ENCODE measurements at regions not wholly inside any gene's neighbourhood (a gene's known extent, or its start where the extent isn't known, plus 50 kb on each side); places are given as distances from the start of the nearest gene placed in this dataset.
"Not testable (repeated sequence)": the region's sequence is repeated elsewhere in the genome, so short reads cannot be mapped to it uniquely, and the experiment has no call there.

GRCh38 chr16:65598621-65599020 is 476.8 kb upstream of the CDH11 start:
- H3K4me1 ChIP-seq (ENCODE audit: control insufficient read depth, insufficient read depth, low read length): no peaks in the 10 kb centered on the region
- no peaks in the 10 kb centered on the region for H3K9me3 ChIP-seq (ENCODE audit: control insufficient read depth, insufficient read depth, low read length)
- H3K27ac ChIP-seq (ENCODE audit: low read depth, low read length): no peak overlapping the region
- H3K4me3 ChIP-seq (ENCODE audit: low read depth, low read length): no peak overlapping the region
- H3K36me3 ChIP-seq (ENCODE audit: control insufficient read depth, insufficient read depth, low read length): no peaks in the 10 kb centered on the region
- no peaks in the 10 kb centered on the region for H3K27me3 ChIP-seq (ENCODE audit: control insufficient read depth, insufficient read depth, low read length)
- no peak overlapping the region for H3K9ac ChIP-seq (ENCODE audit: low read depth, low read length)

- Histone ChIP-seq H3K4me3 (ENCODE audit: low read depth, low read length) (no peak overlapping the region), H3K36me3 (ENCODE audit: control insufficient read depth, insufficient read depth, low read length) (no peaks in the 10 kb centered on the region), H3K4me1 (ENCODE audit: control insufficient read depth, insufficient read depth, low read length) (peaks cover 17% of the 10 kb centered on the region; the same call in 1 of the 2 replicates), H3K9me3 (ENCODE audit: control insufficient read depth, insufficient read depth, low read length) (no peaks in the 10 kb centered on the region), H3K27ac (ENCODE audit: low read depth, low read length) (no peak overlapping the region), H3K9ac (ENCODE audit: low read depth, low read length) (no peak overlapping the region), H3K27me3 (ENCODE audit: control insufficient read depth, insufficient read depth, low read length) (no peaks in the 10 kb centered on the region)
Observed at GRCh38 chr16:65583498-65583897, 461.6 kb upstream of the CDH11 start.

DNA sequence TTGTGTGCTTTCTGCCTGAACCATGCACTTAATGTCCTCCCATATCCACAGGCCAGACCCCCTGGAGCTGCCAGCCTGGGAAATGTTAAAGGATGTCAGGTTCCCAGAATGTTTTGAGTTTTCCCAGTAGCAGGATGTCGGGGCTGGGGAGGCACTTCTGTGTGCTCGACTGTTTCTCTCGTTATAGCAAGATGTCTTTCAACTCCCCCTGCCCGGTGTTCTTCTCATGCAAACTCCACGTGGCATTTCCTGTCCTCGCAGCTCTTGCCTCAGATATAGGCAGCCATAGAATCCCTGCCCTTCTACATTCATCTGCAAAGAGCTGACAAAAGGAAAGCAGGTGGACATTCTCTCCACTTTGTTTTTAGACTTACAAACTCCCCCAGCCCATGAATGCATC is 457.2 kb upstream of the CDH11 start:
- Histone ChIP-seq H3K4me1 (ENCODE audit: control insufficient read depth, insufficient read depth, low read length) (peaks cover 17% of the 10 kb centered on the region; the same call in 1 of the 2 replicates), H3K9ac (ENCODE audit: low read depth, low read length) (no peak overlapping the region), H3K27me3 (ENCODE audit: control insufficient read depth, insufficient read depth, low read length) (no peaks in the 10 kb centered on the region), H3K4me3 (ENCODE audit: low read depth, low read length) (no peak overlapping the region), H3K36me3 (ENCODE audit: control insufficient read depth, insufficient read depth, low read length) (no peaks in the 10 kb centered on the region), H3K27ac (ENCODE audit: low read depth, low read length) (peak overlapping the region; percentile 53), H3K9me3 (ENCODE audit: control insufficient read depth, insufficient read depth, low read length) (no peaks in the 10 kb centered on the region)

DNA sequence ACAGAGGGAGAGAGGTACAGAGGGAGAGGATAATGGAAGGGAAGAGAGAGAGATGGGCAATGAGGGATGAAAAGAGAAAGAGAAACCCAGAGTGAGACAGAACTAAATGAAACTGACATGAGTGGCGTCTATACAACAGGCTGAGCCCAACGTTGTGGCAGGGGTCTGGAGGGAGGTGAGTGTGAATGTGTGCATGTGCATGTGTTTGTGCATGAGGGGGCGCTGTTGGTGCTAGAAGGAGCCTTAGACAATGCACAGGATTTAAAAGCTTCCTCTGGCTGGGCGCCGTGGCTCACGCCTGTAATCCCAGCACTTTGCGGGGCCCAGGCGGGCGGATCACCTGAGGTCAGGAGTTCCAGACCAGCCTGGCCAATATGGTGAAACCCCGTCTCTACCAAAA is 454.8 kb upstream of the CDH11 start:
- peaks cover 17% of the 10 kb centered on the region; the same call in 1 of the 2 replicates for H3K4me1 ChIP-seq (ENCODE audit: control insufficient read depth, insufficient read depth, low read length)
- H3K4me3 ChIP-seq (ENCODE audit: low read depth, low read length): no peak overlapping the region
- no peaks in the 10 kb centered on the region for H3K9me3 ChIP-seq (ENCODE audit: control insufficient read depth, insufficient read depth, low read length)

GRCh38 chr16:65576139-65576538 is 454.3 kb upstream of the CDH11 start:
- Histone ChIP-seq H3K27me3 (ENCODE audit: control insufficient read depth, insufficient read depth, low read length) (no peaks in the 10 kb centered on the region), H3K36me3 (ENCODE audit: control insufficient read depth, insufficient read depth, low read length) (no peaks in the 10 kb centered on the region), H3K9me3 (ENCODE audit: control insufficient read depth, insufficient read depth, low read length) (no peaks in the 10 kb centered on the region), H3K4me3 (ENCODE audit: low read depth, low read length) (no peak overlapping the region), H3K9ac (ENCODE audit: low read depth, low read length) (no peak overlapping the region), H3K27ac (ENCODE audit: low read depth, low read length) (no peak overlapping the region), H3K4me1 (ENCODE audit: control insufficient read depth, insufficient read depth, low read length) (peaks cover 17% of the 10 kb centered on the region; the same call in 1 of the 2 replicates)

More for the DNA sequence above, 454.8 kb upstream of the CDH11 start:
- H3K27me3 ChIP-seq (ENCODE audit: control insufficient read depth, insufficient read depth, low read length): no peaks in the 10 kb centered on the region
- no peak overlapping the region for H3K9ac ChIP-seq (ENCODE audit: low read depth, low read length)
- no peak overlapping the region for H3K27ac ChIP-seq (ENCODE audit: low read depth, low read length)
- no peaks in the 10 kb centered on the region for H3K36me3 ChIP-seq (ENCODE audit: control insufficient read depth, insufficient read depth, low read length)

- no peaks in the 10 kb centered on the region for H3K27me3 ChIP-seq (ENCODE audit: control insufficient read depth, insufficient read depth, low read length)
- H3K27ac ChIP-seq (ENCODE audit: low read depth, low read length): no peak overlapping the region
- H3K9me3 ChIP-seq (ENCODE audit: control insufficient read depth, insufficient read depth, low read length): peaks cover 6% of the 10 kb centered on the region
- no peaks in the 10 kb centered on the region for H3K36me3 ChIP-seq (ENCODE audit: control insufficient read depth, insufficient read depth, low read length)
- H3K4me1 ChIP-seq (ENCODE audit: control insufficient read depth, insufficient read depth, low read length): 0 out of 2 replicates have a peak, but pooled peaks cover 9% of the 10 kb centered on the region
- no peak overlapping the region for H3K9ac ChIP-seq (ENCODE audit: low read depth, low read length)
- no peak overlapping the region for H3K4me3 ChIP-seq (ENCODE audit: low read depth, low read length)
Observed at GRCh38 chr16:65574326-65574966, 452.6 kb upstream of the CDH11 start.

DNA sequence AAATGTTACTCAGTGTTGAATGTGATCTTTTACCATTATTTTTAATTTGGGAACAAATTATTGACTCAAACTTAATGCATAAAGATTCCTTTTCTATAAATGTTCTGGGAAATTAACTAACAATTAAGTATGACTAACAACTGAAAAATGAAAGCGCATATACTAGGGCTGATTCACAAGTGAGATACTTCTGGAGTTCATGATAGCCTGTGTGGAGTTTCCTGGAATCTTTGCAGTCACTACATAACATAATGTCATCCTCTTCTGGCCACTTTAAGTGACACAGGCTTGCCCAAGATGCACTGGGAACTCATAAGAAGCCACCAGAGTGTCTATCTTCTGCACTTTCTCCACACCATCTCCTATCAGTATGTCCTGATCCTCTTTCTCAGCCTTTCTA is 450.3 kb upstream of the CDH11 start:
- peaks cover 6% of the 10 kb centered on the region for H3K9me3 ChIP-seq (ENCODE audit: control insufficient read depth, insufficient read depth, low read length)
- no peak overlapping the region for H3K27ac ChIP-seq (ENCODE audit: low read depth, low read length)
- H3K27me3 ChIP-seq (ENCODE audit: control insufficient read depth, insufficient read depth, low read length): no peaks in the 10 kb centered on the region
- no peak overlapping the region for H3K9ac ChIP-seq (ENCODE audit: low read depth, low read length)
- H3K4me1 ChIP-seq (ENCODE audit: control insufficient read depth, insufficient read depth, low read length): no peaks in the 10 kb centered on the region
- no peak overlapping the region for H3K4me3 ChIP-seq (ENCODE audit: low read depth, low read length)
- H3K36me3 ChIP-seq (ENCODE audit: control insufficient read depth, insufficient read depth, low read length): no peaks in the 10 kb centered on the region

GRCh38 chr16:65570261-65570660 is 448.4 kb upstream of the CDH11 start:
- Histone ChIP-seq H3K27me3 (ENCODE audit: control insufficient read depth, insufficient read depth, low read length) (no peaks in the 10 kb centered on the region), H3K9ac (ENCODE audit: low read depth, low read length) (no peak overlapping the region), H3K27ac (ENCODE audit: low read depth, low read length) (no peak overlapping the region), H3K36me3 (ENCODE audit: control insufficient read depth, insufficient read depth, low read length) (no peaks in the 10 kb centered on the region), H3K4me1 (ENCODE audit: control insufficient read depth, insufficient read depth, low read length) (no peaks in the 10 kb centered on the region), H3K9me3 (ENCODE audit: control insufficient read depth, insufficient read depth, low read length) (peaks cover 6% of the 10 kb centered on the region), H3K4me3 (ENCODE audit: low read depth, low read length) (no peak overlapping the region)

DNA sequence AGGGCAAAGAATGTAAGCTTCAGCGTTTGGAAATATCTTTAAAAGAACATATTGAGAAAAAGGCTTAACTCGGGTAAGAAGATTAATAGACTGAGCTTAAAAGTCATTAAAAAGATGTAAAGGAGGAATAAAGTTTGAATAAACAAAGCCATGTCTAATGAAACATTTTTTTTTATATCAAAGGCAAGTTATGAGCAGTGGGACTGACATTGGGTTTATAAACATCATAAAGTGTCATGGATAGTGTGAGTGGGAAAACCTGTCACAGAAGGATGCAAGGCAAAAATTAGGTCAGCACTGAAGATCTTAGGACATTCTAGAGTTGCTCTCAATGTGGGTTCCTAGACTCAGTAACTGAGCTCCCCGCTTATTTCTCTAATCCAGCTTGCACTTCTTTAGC is 438.0 kb upstream of the CDH11 start:
- Histone ChIP-seq H3K4me3 (ENCODE audit: low read depth, low read length) (no peak overlapping the region), H3K27me3 (ENCODE audit: control insufficient read depth, insufficient read depth, low read length) (no peaks in the 10 kb centered on the region), H3K36me3 (ENCODE audit: control insufficient read depth, insufficient read depth, low read length) (no peaks in the 10 kb centered on the region), H3K9me3 (ENCODE audit: control insufficient read depth, insufficient read depth, low read length) (peaks cover 7% of the 10 kb centered on the region), H3K9ac (ENCODE audit: low read depth, low read length) (no peak overlapping the region), H3K4me1 (ENCODE audit: control insufficient read depth, insufficient read depth, low read length) (no peaks in the 10 kb centered on the region), H3K27ac (ENCODE audit: low read depth, low read length) (no peak overlapping the region)

DNA sequence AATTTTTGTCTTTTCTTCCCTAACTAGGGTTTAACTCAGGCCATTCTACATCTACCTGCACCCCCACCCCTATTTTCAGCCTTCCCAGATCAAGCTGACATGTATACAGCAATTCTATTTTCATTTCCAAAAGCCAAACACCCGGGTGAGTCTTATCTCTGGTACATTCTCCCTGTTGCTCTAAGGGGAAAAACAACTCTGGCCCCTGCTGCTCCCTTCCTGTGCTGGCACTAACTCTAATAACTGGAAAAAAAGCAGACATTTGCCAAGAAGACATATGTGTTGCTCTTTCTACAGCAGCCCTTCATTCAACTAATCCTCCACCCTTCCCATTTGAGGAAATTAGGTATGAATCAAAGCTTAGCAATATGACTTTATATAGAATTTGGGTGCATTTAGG is 427.8 kb upstream of the CDH11 start:
- H3K9ac ChIP-seq (ENCODE audit: low read depth, low read length); H3K9me3 ChIP-seq (ENCODE audit: control insufficient read depth, insufficient read depth, low read length); H3K27me3 ChIP-seq (ENCODE audit: control insufficient read depth, insufficient read depth, low read length); H3K4me3 ChIP-seq (ENCODE audit: low read depth, low read length); H3K27ac ChIP-seq (ENCODE audit: low read depth, low read length); H3K36me3 ChIP-seq (ENCODE audit: control insufficient read depth, insufficient read depth, low read length): not testable (repeated sequence)
- peaks cover 25% of the 10 kb centered on the region for H3K4me1 ChIP-seq (ENCODE audit: control insufficient read depth, insufficient read depth, low read length)

DNA sequence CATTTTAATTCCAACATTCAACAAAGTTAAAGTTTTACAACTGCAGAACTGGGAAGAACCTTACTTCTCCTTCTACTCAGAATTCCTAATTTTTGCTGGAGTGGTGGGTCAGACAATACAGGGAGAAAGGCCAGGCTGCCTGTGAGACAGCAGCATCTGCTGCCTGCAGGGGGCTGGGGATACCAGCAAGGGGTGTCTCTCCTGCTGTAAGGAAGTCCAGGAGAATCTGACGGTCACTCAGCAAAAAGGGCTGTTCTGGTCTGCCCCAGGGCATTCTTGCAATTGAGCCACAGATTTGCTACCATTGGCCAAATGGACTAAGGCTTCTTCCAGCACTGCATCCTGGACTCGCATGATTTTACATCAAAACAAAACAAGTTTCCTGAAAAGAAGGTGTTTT is 426.6 kb upstream of the CDH11 start:
- Histone ChIP-seq H3K9me3 (ENCODE audit: control insufficient read depth, insufficient read depth, low read length) (peaks cover 10% of the 10 kb centered on the region), H3K9ac (ENCODE audit: low read depth, low read length) (no peak overlapping the region), H3K27me3 (ENCODE audit: control insufficient read depth, insufficient read depth, low read length) (no peaks in the 10 kb centered on the region), H3K4me1 (ENCODE audit: control insufficient read depth, insufficient read depth, low read length) (peaks cover 25% of the 10 kb centered on the region), H3K27ac (ENCODE audit: low read depth, low read length) (peak overlapping the region; percentile 61), H3K4me3 (ENCODE audit: low read depth, low read length) (no peak overlapping the region), H3K36me3 (ENCODE audit: control insufficient read depth, insufficient read depth, low read length) (no peaks in the 10 kb centered on the region)

All from HUES48 (cell line).